ENCODE measurements at regions not wholly inside any gene's neighbourhood (a gene's known extent, or its start where the extent isn't known, plus 50 kb on each side); places are given as distances from the start of the nearest gene placed in this dataset.

- TF ChIP-seq CTCF (conservative IDR thresholded peaks at IDR 0.05; ENCODE audit: low read depth, low read length) (no peak), POLR2A (IDR thresholded peaks at IDR 0.05; ENCODE audit: low read depth, low read length) (no peak), RFX5 (IDR thresholded peaks at IDR 0.05; ENCODE audit: low read depth, low read length) (no peak), SMC3 (IDR thresholded peaks at IDR 0.05; ENCODE audit: low read depth, low read length) (no peak), BHLHE40 (IDR thresholded peaks at IDR 0.05; ENCODE audit: low read depth, low read length) (no peak), FOS (IDR thresholded peaks at IDR 0.05; ENCODE audit: low read depth, low read length) (no peak), RCOR1 (IDR thresholded peaks at IDR 0.05; ENCODE audit: insufficient replicate concordance, low read length) (no peak), USF2 (IDR thresholded peaks at IDR 0.05; ENCODE audit: low read depth, low read length) (no peak), CEBPB (IDR thresholded peaks at IDR 0.05; ENCODE audit: low read depth, low read length) (no peak)
Measured at GRCh38 chr1:4531842-4532241, 122.6 kb upstream of the AJAP1 start.
